Heart right ventricle (tissue), 16 donors: ENCODE measurements at regions not wholly inside any gene's neighbourhood (a gene's known extent, or its start where the extent isn't known, plus 50 kb on each side); places are given as distances from the start of the nearest gene placed in this dataset.

Experiments
- ATAC-seq, 8 donors: fragments of 200-7000 bp; cut with Tn5 transposase; one replicate each; pipeline ENCODE4 v1.9.1; 2020; ENCODE audit warnings: mild to moderate bottlenecking in 8 of 8, moderate library complexity in 8 of 8, moderate number of reproducible peaks in 1 of 8
- DNase-seq, 2 donors: peaks; one replicate each; pipeline ENCODE4 v3.0.0-alpha.2; 2020
- H3K27ac ChIP-seq, 10 donors: fragments of 200-600 bp; sonication (generic) in 2 of 10; one replicate each; pipeline versions ENCODE4 v1.5.0 to v1.8.0; 2020 to 2022; ENCODE audit warnings: mild to moderate bottlenecking in 3 of 10
- H3K27me3 ChIP-seq, 7 donors: fragments of 200-600 bp; one replicate each; pipeline ENCODE4 v1.8.0; 2021 to 2022; ENCODE audit warnings: mild to moderate bottlenecking in 2 of 7
- H3K36me3 ChIP-seq, 9 donors: fragments of 200-600 bp; sonication (generic) in 1 of 9; one replicate each; pipeline versions ENCODE4 v1.5.0 to v1.8.0; 2020 to 2022; ENCODE audit warnings: mild to moderate bottlenecking in 2 of 9
- H3K4me1 ChIP-seq, 9 donors: fragments of 200-600 bp; sonication (generic) in 1 of 9; one replicate each; pipeline versions ENCODE4 v1.5.0 to v1.8.0; 2020 to 2022; ENCODE audit warnings: mild to moderate bottlenecking in 4 of 9
- H3K4me3 ChIP-seq, 10 donors: fragments of 200-600 bp; sonication (generic) in 2 of 10; one replicate each; pipeline versions ENCODE4 v1.5.0 to v1.8.0; 2020 to 2022; ENCODE audit warnings: mild to moderate bottlenecking in 7 of 10, moderate library complexity in 2 of 10
- H3K9me3 ChIP-seq, 11 donors: fragments of 200-600 bp in 10 of 11; sonication (generic) in 2 of 11; one replicate each; pipeline versions ENCODE4 v1.5.0 to v1.8.0; 2013 to 2022; ENCODE audit warnings: mild to moderate bottlenecking in 2 of 11, control low read depth in 1 of 11, moderate library complexity in 1 of 11
- CTCF ChIP-seq, 9 donors: fragments of 200-600 bp; sonication (generic) in 2 of 9; IDR thresholded peaks; one replicate each; pipeline versions ENCODE4 v1.5.0 to v1.8.0; 2021 to 2022; ENCODE audit warnings: antibody characterized with exemption in 9 of 9, mild to moderate bottlenecking in 5 of 9, moderate library complexity in 1 of 9
- WGBS, 2 donors: extraction: QIAGEN DNeasy Blood & Tissue Kit; methylation state at CpG; one replicate each; pipeline ENCODE4 v1.1.7; 2013; ENCODE audit warnings: inconsistent platforms in 1 of 2; 5-methylcytosine and 5-hydroxymethylcytosine counted together
- intact Hi-C, 10 donors: fragments of 100-400 bp; cut with DNase I; formaldehyde crosslinking; loops; one replicate each; pipeline versions ENCODE4 v1.11.1 to v1.14.2; 2022
- donor health status: Arrhythmogenic right ventricular cardiomyopathy.
- donor health status: ischemic (EF 13 %, LVEDD 7.1; RV severe dilation, severe dysfunction).
- donor health status: healthy with polysubstance abuse.
- donor health status: DM: no; HTN: yes; CAD: no.
- donor health status: DM: no; HTN: no; CAD: no.
- donor health status: ischemic (EF 25% LVEDD 6.9; RV normal size, moderate dysfunction).
- donor health status: ischemic (EF 25% LVEDD 5.7; RV mildly dilated, moderate dysfunction).
- donor health status: healthy.
- donor health status: DM: yes; HTN: yes; CAD: no.
- donor health status: Ischemic cardiomyopathy.
- donor health status: ischemic (EF 35%, LVEDD 5.7; RV mildly dilated, moderate dysfunction).
- donor health status: nonischemic (EF 11% LVEDD 7.7; RV severe dilation, severe dysfunction).
- donor health status: DM: yes; HTN: yes; CAD: no.
- donor health status: PGD.
- donor health status: ischemic (EF 29% LVEDD 5.4; RV normal size, mild dysfunction).
- donor health status: nonischemic (EF 23%, LVEDD 6.1; RV moderate dilation, normal function).

DNA sequence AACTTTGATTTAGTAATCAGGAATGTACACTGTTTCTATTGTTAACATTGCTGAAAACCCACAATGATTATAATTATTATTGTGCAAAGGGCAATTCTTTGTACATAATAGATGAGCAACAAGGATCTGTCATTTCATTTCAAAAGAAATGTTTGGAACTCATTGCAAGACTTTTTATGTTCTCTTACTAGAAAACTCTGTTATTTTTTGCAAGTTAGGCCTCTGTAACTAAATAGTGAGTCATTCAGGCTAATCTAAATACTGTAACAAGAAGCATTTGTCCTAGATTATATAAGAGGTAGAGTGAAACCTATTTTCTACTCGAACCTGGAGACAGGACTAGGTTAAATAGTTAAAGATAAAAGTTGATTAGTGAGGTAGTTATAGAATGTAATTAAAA, 93.2 kb upstream of the FAM47B start:
- Histone ChIP-seq H3K27me3 (no peaks in the 10 kb centered on the region), H3K4me1 (no peaks in the 10 kb centered on the region), H3K36me3 (no peaks in the 10 kb centered on the region), H3K4me3 (no peak overlapping the region), H3K27ac (no peak overlapping the region), H3K9me3 (peaks cover 0 to 5% (median 0%) of the 10 kb centered on the region in 11 donors)
- TF ChIP-seq CTCF (IDR thresholded peaks at IDR 0.05), result no peak
- ATAC-seq (no peak), DNase-seq (no peak)
- intact Hi-C loops, result no loop called here
- 45 to 69% methylated on average over 1 of the region's 1 CpG for WGBS, 2 donors

DNA sequence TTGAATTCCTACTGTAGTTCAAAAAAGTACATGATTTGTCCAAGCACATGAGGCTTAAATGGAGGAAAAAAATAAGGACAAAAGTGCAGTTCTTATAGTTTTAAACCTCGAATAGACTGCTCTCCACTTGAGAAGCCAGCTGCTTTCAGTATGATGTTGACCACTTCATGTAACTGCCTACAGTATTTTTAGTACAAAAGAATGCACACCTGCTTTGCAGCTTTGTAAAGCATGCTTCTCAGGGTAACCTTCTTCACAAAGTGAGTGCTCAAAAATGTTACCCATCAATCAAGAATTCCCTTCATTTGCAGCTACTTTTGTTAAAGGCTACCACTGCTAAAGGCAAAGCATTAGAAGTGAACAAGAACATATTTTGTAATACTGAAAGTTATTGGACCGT, 83.4 kb upstream of the FAM47B start:
- no peak for TF ChIP-seq CTCF (IDR thresholded peaks at IDR 0.05)
- H3K4me3 ChIP-seq, result no peak overlapping the region
- intact Hi-C loops, result no loop called here
- no peak overlapping the region for H3K27ac ChIP-seq
- H3K36me3 ChIP-seq, result no peaks in the 10 kb centered on the region
- no peaks in the 10 kb centered on the region for H3K9me3 ChIP-seq
- H3K27me3 ChIP-seq, result no peaks in the 10 kb centered on the region
- no peak for DNase-seq
- no peak for ATAC-seq
- H3K4me1 ChIP-seq, result no peaks in the 10 kb centered on the region
- WGBS, 2 donors, result 55 to 65% methylated on average over 2 of the region's 2 CpGs

- no peak for TF ChIP-seq CTCF (IDR thresholded peaks at IDR 0.05)
- intact Hi-C loops, result no loop called here
Measured at GRCh38 chrX:34863906-34864305, 78.7 kb upstream of the FAM47B start.

DNA sequence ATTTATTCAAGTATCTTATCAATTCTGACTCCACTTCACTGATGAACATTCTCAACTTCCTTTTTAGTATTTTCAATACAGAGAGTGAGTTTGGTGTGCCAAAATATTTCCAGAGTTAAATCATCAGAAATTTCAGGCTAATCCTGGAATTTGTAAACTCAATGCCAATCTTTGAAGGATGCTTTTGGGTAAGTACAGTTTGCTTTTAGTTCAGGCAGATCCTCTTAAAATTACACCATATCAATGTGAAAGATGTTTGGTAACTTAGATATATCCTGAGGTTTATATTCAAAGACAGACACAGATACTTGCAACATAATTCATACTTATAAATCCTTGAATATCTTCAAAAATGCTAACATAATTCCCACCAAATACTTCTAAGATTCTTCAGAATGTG, 76.0 kb upstream of the FAM47B start:
- no peak for TF ChIP-seq CTCF (IDR thresholded peaks at IDR 0.05)
- no peak overlapping the region for H3K4me3 ChIP-seq
- no peaks in the 10 kb centered on the region for H3K36me3 ChIP-seq
- no peaks in the 10 kb centered on the region for H3K4me1 ChIP-seq
- no peaks in the 10 kb centered on the region for H3K27me3 ChIP-seq
- intact Hi-C loops, result no loop called here
- no peak overlapping the region for H3K27ac ChIP-seq
- DNase-seq (no peak), ATAC-seq (no peak)
- peaks cover 0 to 11% (median 0%) of the 10 kb centered on the region in 11 donors for H3K9me3 ChIP-seq

More at GRCh38 chrX:34863906-34864305, 78.7 kb upstream of the FAM47B start:
- Histone ChIP-seq H3K27ac (no peak overlapping the region), H3K9me3 (no peaks in the 10 kb centered on the region), H3K4me1 (no peaks in the 10 kb centered on the region), H3K4me3 (no peak overlapping the region), H3K36me3 (no peaks in the 10 kb centered on the region), H3K27me3 (no peaks in the 10 kb centered on the region)
- no peak for DNase-seq
- ATAC-seq, result no peak
- 53 to 65% methylated on average over 2 of the region's 2 CpGs for WGBS, 2 donors

GRCh38 chrX:34868633-34869032, 74.0 kb upstream of the FAM47B start:
- 51 to 57% methylated on average over 2 of the region's 2 CpGs for WGBS, 2 donors
- Histone ChIP-seq H3K27ac (no peak overlapping the region), H3K9me3 (peaks cover 0 to 12% (median 0%) of the 10 kb centered on the region in 11 donors), H3K4me3 (no peak overlapping the region), H3K36me3 (no peaks in the 10 kb centered on the region), H3K27me3 (no peaks in the 10 kb centered on the region), H3K4me1 (no peaks in the 10 kb centered on the region)
- TF ChIP-seq CTCF (IDR thresholded peaks at IDR 0.05), result no peak
- ATAC-seq (no peak), DNase-seq (no peak)
- intact Hi-C loops, result no loop called here
